OCI-LY3 (cell line): ENCODE measurements at regions not wholly inside any gene's neighbourhood (a gene's known extent, or its start where the extent isn't known, plus 50 kb on each side); places are given as distances from the start of the nearest gene placed in this dataset.
A peak's percentile ranks its signal among the peaks of the same experiment; 100 is the strongest.

Experiments
- H2AFZ ChIP-seq: fragments of 200-600, 300-600 bp; shearing (Covaris generic); 2 replicates; pipeline ENCODE4 v1.6.0; 2014; ENCODE audit warnings: antibody characterized with exemption, low read depth, low read length
- H3K27ac ChIP-seq: fragments of 200-600, 300-600 bp; sonication (generic); 2 replicates; pipeline ENCODE4 v1.5.1; 2014; ENCODE audit warnings: mild to moderate bottlenecking, low read length, moderate library complexity, mixed read lengths
- H3K27me3 ChIP-seq: fragments of 200-600, 300-600 bp; sonication (generic); 2 replicates; pipeline ENCODE4 v1.6.1; 2014; ENCODE audit warnings: low read depth, low read length, mixed read lengths
- H3K36me3 ChIP-seq: fragments of 200-600, 300-600 bp; sonication (generic); replicated peaks from 2 replicates; pipeline ENCODE3; 2014; ENCODE audit warnings: low read depth, low read length, mixed read lengths
- H3K4me1 ChIP-seq: fragments of 300-600, 200-600 bp; sonication (generic); 2 replicates; pipeline ENCODE4 v1.6.1; 2014; ENCODE audit warnings: low read length, mixed read lengths
- H3K4me2 ChIP-seq: fragments of 200-600, 300-600 bp; sonication (generic); 2 replicates; pipeline ENCODE4 v1.6.1; 2014; ENCODE audit warnings: low read length, mixed read lengths
- H3K4me3 ChIP-seq: fragments of 300-600, 200-600 bp; sonication (generic); 2 replicates; pipeline ENCODE4 v1.5.1; 2014; ENCODE audit warnings: antibody characterized with exemption, mild to moderate bottlenecking, low read length, moderate library complexity
- H3K79me2 ChIP-seq: fragments of 300-600, 200-600 bp; shearing (Covaris generic); 2 replicates; pipeline ENCODE4 v1.6.1; 2014; ENCODE audit warnings: mild to moderate bottlenecking, low read length, mixed read lengths
- H3K9ac ChIP-seq: fragments of 300-600, 200-600 bp; shearing (Covaris generic); 2 replicates; pipeline ENCODE4 v1.6.0; 2014; ENCODE audit warnings: mild to moderate bottlenecking, low read length, moderate library complexity
- H3K9me3 ChIP-seq: fragments of 200-600, 300-600 bp; shearing (Covaris generic); 2 replicates; pipeline ENCODE4 v1.6.1; 2014; ENCODE audit warnings: low read length, mixed read lengths; ENCODE audit not compliant: insufficient read depth
- H4K20me1 ChIP-seq: fragments of 200-600, 300-600 bp; sonication (generic); 2 replicates; pipeline ENCODE4 v1.6.1; 2016; ENCODE audit warnings: low read length, mixed read lengths; ENCODE audit not compliant: insufficient read depth
- EZH2phosphoT487 ChIP-seq: fragments of 200-600 bp; shearing (Covaris generic); IDR thresholded peaks from 2 replicates; pipeline ENCODE4 v1.6.1; 2018; ENCODE audit warnings: antibody characterized with exemption, mixed run types, low read depth
- TF ChIP-seq, protein P1 (sequence below): fragments of 200-600, 300-600 bp; sonication (generic); IDR thresholded peaks from 2 replicates; pipeline ENCODE4 v1.5.1; 2014; ENCODE audit warnings: antibody characterized with exemption, low read length, low read depth

DNA sequence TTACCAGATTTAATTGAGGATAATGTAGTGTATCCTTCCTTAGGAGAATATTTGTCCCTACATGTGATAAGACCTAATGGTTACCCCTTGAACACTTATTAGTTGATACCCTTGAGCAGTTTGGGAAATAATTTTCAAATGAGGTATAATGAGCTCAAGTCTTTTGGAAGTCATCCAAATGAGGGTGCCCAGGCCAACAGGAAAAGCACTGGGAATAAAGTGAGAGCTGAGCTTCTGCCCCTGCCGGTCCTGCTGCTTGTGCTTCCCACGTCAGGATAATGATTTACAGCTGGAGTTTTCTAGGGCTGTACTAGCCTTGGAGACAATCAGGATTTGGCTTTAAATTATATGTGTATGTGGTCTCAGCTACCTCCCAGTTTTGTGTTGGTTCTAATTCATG is 178.8 kb upstream of the FRMD6 start:
- Histone ChIP-seq H3K4me1 (peaks cover 16% of the 10 kb centered on the region), H3K9me3 (no peaks in the 10 kb centered on the region), H3K36me3 (no peaks in the 10 kb centered on the region), H3K27me3 (peaks cover 8% of the 10 kb centered on the region), H3K4me2 (peak overlapping the region; percentile 47), H3K9ac (no peak overlapping the region), H2AFZ (no peak overlapping the region), H3K4me3 (no peak overlapping the region), H3K27ac (no peak overlapping the region), H3K79me2 (no peaks in the 10 kb centered on the region), H4K20me1 (no peaks in the 10 kb centered on the region)
- no peak for TF ChIP-seq EZH2phosphoT487
- TF ChIP-seq, protein P1, sequence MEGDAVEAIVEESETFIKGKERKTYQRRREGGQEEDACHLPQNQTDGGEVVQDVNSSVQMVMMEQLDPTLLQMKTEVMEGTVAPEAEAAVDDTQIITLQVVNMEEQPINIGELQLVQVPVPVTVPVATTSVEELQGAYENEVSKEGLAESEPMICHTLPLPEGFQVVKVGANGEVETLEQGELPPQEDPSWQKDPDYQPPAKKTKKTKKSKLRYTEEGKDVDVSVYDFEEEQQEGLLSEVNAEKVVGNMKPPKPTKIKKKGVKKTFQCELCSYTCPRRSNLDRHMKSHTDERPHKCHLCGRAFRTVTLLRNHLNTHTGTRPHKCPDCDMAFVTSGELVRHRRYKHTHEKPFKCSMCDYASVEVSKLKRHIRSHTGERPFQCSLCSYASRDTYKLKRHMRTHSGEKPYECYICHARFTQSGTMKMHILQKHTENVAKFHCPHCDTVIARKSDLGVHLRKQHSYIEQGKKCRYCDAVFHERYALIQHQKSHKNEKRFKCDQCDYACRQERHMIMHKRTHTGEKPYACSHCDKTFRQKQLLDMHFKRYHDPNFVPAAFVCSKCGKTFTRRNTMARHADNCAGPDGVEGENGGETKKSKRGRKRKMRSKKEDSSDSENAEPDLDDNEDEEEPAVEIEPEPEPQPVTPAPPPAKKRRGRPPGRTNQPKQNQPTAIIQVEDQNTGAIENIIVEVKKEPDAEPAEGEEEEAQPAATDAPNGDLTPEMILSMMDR: no peak

DNA sequence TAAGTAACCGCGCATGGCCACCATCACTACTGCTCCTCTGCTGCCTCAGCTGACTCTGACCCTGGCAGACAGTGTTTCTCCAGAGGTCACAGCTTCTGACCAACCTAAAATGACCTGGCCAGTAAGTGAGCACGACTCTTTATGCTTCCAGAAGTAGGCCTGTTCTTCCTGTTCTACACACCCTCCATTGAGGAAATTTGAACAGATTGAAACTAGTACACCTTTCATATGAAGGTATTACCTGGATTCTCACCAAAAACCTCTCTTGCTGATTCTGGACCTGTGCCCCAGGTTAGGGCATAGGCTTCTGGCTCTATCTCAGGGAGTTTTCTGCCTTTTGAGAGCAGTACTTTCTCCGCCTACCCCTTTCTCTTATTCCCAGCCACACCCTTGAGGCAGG is 178.4 kb upstream of the FRMD6 start:
- Histone ChIP-seq H3K4me1 (peaks cover 16% of the 10 kb centered on the region), H3K4me3 (no peak overlapping the region), H3K9ac (no peak overlapping the region), H3K9me3 (no peaks in the 10 kb centered on the region), H2AFZ (no peak overlapping the region), H3K79me2 (no peaks in the 10 kb centered on the region), H3K36me3 (no peaks in the 10 kb centered on the region), H3K4me2 (no peak overlapping the region), H3K27ac (no peak overlapping the region), H4K20me1 (no peaks in the 10 kb centered on the region), H3K27me3 (peaks cover 8% of the 10 kb centered on the region)
- TF ChIP-seq, protein P1: no peak
- TF ChIP-seq EZH2phosphoT487: no peak

DNA sequence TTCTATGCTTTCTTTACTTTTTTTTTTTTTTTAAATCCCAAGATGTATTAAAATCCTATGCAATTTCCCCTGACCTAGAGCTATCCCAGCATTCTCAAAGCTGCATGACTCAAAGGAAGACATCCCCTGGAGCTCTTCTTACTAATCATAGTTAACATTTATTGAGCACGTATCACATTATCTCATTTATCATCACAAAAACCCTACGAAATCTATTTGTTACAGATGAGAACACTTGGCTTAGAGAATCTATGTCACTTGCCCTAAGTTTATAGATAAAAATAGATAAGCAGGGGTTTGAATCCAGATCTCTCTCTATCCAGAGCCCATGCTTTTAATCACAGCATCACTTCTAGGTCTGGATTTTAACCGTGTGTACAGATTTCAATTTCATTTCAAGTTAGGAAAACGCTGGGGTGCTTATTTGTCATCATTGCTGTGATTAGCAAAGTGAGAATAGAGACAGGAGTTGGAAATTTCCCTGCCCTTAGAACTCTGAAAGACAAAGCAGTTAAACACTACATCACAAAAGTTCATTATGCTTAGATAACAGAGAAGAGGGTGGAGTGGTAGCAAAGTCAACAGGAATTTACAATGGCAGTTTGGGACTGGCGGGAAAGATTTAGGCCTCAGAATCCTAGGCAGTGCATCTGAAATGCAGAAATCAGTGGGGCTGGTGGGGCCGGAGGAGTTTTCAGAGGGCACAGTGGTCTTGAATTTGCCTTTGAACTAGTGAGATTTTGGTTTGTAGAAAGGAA is 177.7 kb upstream of the FRMD6 start:
- peaks cover 8% of the 10 kb centered on the region for H3K27me3 ChIP-seq
- TF ChIP-seq, protein P1: no peak
- TF ChIP-seq EZH2phosphoT487: no peak
- H2AFZ ChIP-seq: no peak overlapping the region
- H3K9ac ChIP-seq: no peak overlapping the region
- H4K20me1 ChIP-seq: no peaks in the 10 kb centered on the region
- no peaks in the 10 kb centered on the region for H3K9me3 ChIP-seq
- no peak overlapping the region for H3K4me2 ChIP-seq
- H3K4me1 ChIP-seq: peaks cover 14% of the 10 kb centered on the region
- no peaks in the 10 kb centered on the region for H3K36me3 ChIP-seq
- H3K79me2 ChIP-seq: no peaks in the 10 kb centered on the region
- no peak overlapping the region for H3K4me3 ChIP-seq
- H3K27ac ChIP-seq: no peak overlapping the region

DNA sequence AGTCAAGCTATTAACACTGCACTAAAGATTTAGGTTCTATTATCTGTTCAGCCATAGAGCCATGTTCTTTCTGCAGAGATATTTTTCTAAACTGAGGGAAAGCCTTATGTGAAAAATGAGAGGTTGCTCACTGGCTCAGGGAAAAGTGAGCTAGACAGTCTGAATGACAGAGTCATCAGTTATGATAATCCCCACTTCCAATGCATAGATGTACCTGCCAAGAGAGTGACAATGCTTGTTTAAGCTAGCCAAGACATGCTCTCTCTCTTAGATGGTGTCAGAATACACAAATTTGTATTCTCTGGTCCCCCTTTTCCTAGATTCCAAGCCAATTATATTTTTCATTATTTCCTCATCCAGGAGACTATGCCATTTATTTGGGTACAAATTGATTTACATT is 176.9 kb upstream of the FRMD6 start:
- Histone ChIP-seq H3K36me3 (no peaks in the 10 kb centered on the region), H3K4me2 (no peak overlapping the region), H3K27ac (no peak overlapping the region), H3K4me1 (peaks cover 23% of the 10 kb centered on the region), H3K9me3 (no peaks in the 10 kb centered on the region), H3K27me3 (peaks cover 8% of the 10 kb centered on the region), H2AFZ (no peak overlapping the region), H3K4me3 (no peak overlapping the region), H3K79me2 (no peaks in the 10 kb centered on the region), H3K9ac (no peak overlapping the region), H4K20me1 (no peaks in the 10 kb centered on the region)
- no peak for TF ChIP-seq EZH2phosphoT487
- TF ChIP-seq, protein P1: no peak
